Prostate gland (tissue), 2 donors: ENCODE measurements at regions not wholly inside any gene's neighbourhood (a gene's known extent, or its start where the extent isn't known, plus 50 kb on each side); places are given as distances from the start of the nearest gene placed in this dataset.

Experiments used
- CTCF ChIP-seq, 4 experiments: fragments of 200-600 bp in 2 of 4; fragments of 450-650 bp in 2 of 4; sonication (generic) in 2 of 4; IDR thresholded peaks; 1 replicate in 3 of 4; 2 replicates in 1 of 4; pipeline ENCODE4 v1.5.1; 2016 to 2019; ENCODE audit warnings: antibody characterized with exemption in 4 of 4, mild to moderate bottlenecking in 2 of 4, moderate library complexity in 2 of 4
- POLR2A ChIP-seq: fragments of 450-650 bp; IDR thresholded peaks from one replicate; pipeline ENCODE4 v1.6.1; 2016; ENCODE audit warnings: antibody characterized with exemption, mild to moderate bottlenecking
- POLR2AphosphoS5 ChIP-seq: sonication (generic); formaldehyde crosslinking; IDR thresholded peaks from one replicate; pipeline ENCODE4 v1.6.1; 2017; ENCODE audit warnings: antibody characterized with exemption

- no peak for TF ChIP-seq CTCF (IDR thresholded peaks at IDR 0.05)
- TF ChIP-seq POLR2AphosphoS5 = no peak
- TF ChIP-seq POLR2A = no peak
Observed at GRCh38 chr2:207357216-207357615, 172.5 kb upstream of the CREB1 start.
